Adrenal gland (tissue), 5 donors: ENCODE measurements at regions not wholly inside any gene's neighbourhood (a gene's known extent, or its start where the extent isn't known, plus 50 kb on each side); places are given as distances from the start of the nearest gene placed in this dataset.

Source experiments
- POLR2A ChIP-seq, 2 donors: fragments of 450-650 bp; IDR thresholded peaks; one replicate each; pipeline ENCODE4 v1.6.1; 2017; ENCODE audit warnings: antibody characterized with exemption in 2 of 2, mild to moderate bottlenecking in 2 of 2, moderate library complexity in 1 of 2
- TF ChIP-seq, protein P1 (sequence below), 6 experiments: fragments of 450-650 bp in 4 of 6; fragments of 200-600 bp in 2 of 6; sonication (generic) in 1 of 6; IDR thresholded peaks; 1 replicate in 5 of 6; 2 replicates in 1 of 6; pipeline versions ENCODE4 v1.5.1 to v1.8.0; 2016 to 2021; ENCODE audit warnings: antibody characterized with exemption in 6 of 6, mild to moderate bottlenecking in 2 of 6, moderate library complexity in 1 of 6
- donor health status: DM: no; HTN: no; CAD: no.

DNA sequence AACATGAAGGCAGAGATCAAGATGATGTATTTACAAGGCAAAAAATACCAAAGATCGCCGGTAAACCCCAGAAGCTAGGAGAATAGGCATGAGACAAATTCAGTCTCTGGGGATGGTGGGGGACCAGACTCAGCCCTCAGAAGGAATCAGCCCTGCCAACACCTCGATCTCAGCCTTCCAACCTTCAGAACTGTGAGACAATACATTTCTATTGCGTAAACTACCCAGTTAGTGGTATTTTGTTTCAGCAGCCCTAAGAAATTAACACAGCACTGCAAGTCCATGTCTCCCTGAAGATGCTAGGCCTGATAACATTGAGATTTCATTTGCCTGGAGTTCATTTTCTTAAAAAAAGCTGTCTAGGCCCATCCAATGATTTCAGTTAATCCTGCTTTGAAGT is 622.5 kb downstream of the PTPRC start:
- TF ChIP-seq, protein P1, sequence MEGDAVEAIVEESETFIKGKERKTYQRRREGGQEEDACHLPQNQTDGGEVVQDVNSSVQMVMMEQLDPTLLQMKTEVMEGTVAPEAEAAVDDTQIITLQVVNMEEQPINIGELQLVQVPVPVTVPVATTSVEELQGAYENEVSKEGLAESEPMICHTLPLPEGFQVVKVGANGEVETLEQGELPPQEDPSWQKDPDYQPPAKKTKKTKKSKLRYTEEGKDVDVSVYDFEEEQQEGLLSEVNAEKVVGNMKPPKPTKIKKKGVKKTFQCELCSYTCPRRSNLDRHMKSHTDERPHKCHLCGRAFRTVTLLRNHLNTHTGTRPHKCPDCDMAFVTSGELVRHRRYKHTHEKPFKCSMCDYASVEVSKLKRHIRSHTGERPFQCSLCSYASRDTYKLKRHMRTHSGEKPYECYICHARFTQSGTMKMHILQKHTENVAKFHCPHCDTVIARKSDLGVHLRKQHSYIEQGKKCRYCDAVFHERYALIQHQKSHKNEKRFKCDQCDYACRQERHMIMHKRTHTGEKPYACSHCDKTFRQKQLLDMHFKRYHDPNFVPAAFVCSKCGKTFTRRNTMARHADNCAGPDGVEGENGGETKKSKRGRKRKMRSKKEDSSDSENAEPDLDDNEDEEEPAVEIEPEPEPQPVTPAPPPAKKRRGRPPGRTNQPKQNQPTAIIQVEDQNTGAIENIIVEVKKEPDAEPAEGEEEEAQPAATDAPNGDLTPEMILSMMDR (IDR thresholded peaks at IDR 0.05), result no peak
- no peak for TF ChIP-seq POLR2A (IDR thresholded peaks at IDR 0.05)
